Hypothalamus (tissue), 51 donors: ENCODE measurements at regions not wholly inside any gene's neighbourhood (a gene's known extent, or its start where the extent isn't known, plus 50 kb on each side); places are given as distances from the start of the nearest gene placed in this dataset.
"Not testable (repeated sequence)": the region's sequence is repeated elsewhere in the genome, so short reads cannot be mapped to it uniquely, and the experiment has no call there.

Source experiments
- DNase-seq, 51 donors: peaks; one replicate each; lab custom pipeline; 2025; lab: John Stamatoyannopoulos, UW

DNA sequence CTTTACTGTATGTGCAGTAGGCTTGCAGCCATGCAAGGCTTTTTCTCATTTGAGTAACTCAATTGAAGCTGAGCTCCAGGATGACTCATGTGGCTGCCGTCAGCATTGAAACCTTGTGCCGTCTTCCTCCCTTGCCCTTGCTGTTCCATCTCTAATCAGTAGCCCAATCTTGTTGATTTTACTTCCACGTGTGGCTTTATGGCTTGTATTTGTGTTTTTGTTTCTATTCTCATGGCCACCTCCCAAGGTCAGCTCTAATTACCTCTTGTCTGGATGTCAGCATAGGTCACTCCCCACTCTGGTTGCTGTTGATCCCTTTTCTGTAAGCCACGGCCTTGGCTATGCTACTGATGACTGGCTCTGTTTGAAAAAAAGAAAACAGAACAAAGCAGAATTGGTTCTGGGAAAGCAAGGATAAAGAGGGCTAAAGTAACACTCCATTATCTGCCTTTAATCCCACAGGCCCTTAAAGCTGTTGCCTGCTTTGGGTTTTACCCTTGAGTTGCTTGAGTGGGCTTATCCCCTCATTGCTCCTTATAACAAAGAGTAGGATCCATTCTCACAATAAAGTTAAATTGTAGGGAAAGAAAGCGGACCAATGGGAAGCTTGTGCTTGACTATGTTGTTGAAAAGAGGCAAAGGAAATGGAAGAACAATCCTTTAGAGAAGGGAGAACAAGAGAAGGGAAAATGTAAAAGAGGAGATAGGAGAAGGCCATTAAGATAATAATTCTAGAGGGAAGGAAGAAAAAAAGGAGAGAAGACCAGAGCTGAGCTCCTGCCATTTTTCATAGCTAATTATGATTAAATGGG is 173.9 kb upstream of the PGRMC2 start:
- DNase-seq, result peak in 1 of 51 donors; percentile 4

- DNase-seq, result no peak
Measured at GRCh38 chr4:128459547-128459946, 171.9 kb upstream of the PGRMC2 start.

DNA sequence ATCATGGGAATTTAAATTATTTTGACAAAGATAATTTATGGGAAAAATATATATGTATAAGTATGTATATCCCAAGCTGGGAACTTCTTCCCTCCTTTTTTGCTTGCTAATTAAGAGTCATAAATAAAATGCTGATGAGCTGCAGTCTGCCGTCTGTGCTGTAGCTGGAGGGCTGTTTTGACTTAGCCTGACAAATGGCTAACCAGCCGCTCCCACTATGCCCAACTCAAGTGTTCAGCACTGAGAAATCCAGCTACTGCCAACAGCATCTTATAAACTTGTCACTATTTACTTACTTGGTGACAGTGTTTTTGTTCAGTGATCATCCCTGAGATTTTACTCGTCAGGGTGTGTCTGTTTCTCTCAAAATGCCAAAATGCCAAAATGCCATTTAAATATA is 171.2 kb upstream of the PGRMC2 start:
- no peak for DNase-seq

DNA sequence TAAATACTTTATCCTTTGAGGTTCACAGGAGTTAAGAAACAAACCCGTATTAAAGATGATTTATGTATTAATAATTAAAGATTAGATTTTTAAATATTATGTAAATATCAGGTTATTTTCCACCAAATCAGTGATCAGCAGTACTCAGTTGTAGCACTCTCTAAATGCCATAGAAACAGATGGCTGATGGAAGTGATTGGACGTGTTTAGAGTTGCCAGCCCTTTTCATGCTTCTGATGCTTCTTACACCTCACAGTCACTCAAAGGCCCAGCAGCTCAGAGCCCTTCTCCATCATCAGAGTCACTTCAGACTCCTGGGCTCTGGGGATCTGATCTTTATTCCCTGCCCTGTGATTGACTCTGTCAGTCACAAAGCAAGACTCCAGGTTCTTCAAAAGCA is 170.1 kb upstream of the PGRMC2 start:
- DNase-seq, result no peak

DNA sequence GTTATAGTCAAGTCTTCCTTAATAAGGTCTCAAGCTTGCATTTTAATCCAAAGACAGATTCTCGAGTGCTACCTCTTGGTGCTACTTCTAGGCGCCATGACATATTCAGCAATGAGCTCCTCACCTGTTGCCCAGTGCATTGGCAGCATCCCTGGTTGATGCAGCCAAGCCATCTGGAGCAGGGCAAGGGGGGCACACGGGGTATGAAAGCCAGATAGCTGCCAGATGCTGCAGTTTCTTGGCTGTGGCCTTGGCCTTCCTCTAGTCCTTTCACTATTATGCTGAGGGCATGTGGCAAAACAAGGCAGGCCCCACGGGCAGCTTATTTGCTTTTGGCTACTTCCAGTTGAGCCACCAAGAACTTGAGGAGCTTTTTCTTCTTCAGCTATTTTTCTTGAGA is 168.6 kb upstream of the PGRMC2 start:
- no peak for DNase-seq

GRCh38 chr4:128455480-128455879 is 167.9 kb upstream of the PGRMC2 start:
- DNase-seq, result no peak

DNA sequence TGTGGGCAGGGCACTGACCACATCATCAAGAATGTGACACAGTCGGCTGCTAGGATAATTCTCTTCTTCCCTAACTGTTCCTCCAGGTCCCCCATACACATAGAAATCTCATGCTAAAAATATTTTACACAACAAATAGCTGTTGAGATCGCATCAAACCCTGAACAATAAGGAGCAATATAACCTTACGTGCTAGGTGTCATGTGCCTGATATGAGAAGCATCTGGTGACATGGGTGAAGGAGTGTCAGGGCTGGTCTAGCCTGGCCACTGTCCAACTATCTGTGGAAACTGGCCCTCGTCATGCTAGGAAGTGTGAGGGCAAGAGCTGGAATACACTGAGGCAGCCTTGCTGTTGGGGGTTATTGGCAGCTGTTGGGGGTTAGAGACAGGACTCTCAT is 167.3 kb upstream of the PGRMC2 start:
- DNase-seq, result peak in 1 of 51 donors; percentile 3

DNA sequence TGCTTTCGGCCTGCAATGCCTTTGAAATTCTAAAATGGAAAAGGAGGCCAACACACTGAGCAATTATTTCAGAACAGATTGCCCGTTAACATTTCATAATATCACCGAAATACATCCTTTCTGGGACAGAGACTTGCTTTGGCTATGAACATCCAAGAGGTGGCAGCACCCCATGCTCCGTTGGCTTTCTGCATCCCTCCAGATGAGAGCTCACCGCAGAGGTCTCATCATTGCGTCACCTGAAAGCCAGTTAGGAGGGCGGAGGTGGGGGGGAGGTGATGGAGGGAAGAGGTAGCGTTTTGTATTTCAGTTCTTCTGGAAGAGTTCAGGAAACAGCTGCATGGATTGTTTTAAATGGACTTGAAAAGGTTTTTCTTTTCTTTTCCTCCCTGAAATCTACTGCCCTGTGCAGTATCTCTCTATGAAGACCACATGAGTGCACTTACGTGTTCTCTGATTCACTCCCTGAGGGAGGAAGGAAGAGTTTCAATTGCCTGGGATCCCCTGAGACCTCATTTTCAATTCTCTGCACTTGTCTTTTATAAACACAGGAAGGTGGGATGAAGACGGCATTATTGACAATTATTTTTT is 166.8 kb upstream of the PGRMC2 start:
- peak in 46 of 51 donors; percentile 5 to 81 (median 46) for DNase-seq

GRCh38 chr4:128452415-128452814 is 164.8 kb upstream of the PGRMC2 start:
- DNase-seq, result no peak

- DNase-seq, result no peak
Measured at GRCh38 chr4:128451270-128451905, 163.8 kb upstream of the PGRMC2 start.

- DNase-seq, result no peak
Measured at GRCh38 chr4:128450326-128451120, 162.9 kb upstream of the PGRMC2 start.

DNA sequence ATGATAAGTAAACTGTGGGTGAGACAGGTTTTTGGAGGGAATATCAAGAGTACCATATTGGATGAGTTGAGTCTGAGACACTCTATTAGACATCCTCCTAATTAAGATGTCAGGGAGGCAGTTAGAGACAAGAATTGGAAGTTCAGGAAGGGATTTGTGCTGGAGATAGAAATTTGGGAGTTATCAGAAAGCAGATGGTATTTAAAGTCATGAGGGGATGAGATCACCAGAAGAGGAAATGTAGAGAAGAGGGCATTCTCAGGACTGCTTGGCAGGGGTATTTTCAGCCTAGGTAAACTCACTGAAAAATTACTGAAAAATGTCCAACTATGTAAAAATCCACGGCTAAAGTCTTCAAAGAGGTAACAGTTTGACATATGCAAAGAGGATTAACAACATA is 161.6 kb upstream of the PGRMC2 start:
- DNase-seq, result no peak

- DNase-seq, result no peak
Measured at GRCh38 chr4:128444544-128445302, 157.1 kb upstream of the PGRMC2 start.

GRCh38 chr4:128440923-128441322 is 153.3 kb upstream of the PGRMC2 start:
- DNase-seq, result no peak

- not testable (repeated sequence) for DNase-seq
Measured at GRCh38 chr4:128437023-128437422, 149.4 kb upstream of the PGRMC2 start.

- not testable (repeated sequence) for DNase-seq
Measured at GRCh38 chr4:128429023-128429613, 141.5 kb upstream of the PGRMC2 start.

DNA sequence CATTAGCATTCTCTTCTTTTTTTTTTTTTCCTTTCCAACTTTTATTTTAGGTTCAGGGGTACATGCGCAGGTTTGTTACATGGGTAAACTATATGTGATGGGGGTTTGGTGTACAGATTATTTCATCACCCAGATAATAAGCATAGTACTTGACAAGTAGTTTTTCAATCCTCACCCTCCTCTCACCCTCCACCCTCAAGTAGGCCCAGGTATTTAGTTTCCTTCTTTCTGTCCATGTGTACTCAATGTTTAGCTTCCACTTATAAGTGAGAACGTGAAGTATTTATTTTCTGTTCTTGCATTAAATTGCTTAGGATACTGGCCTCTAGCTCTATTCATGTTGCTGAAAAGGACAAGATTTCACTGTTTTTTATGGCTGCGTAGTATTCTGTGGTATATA is 140.8 kb upstream of the PGRMC2 start:
- DNase-seq, result no peak

GRCh38 chr4:128427832-128428366 is 140.3 kb upstream of the PGRMC2 start:
- DNase-seq, result no peak
